Astrocyte (in vitro differentiated cells and primary cell): ENCODE measurements at regions not wholly inside any gene's neighbourhood (a gene's known extent, or its start where the extent isn't known, plus 50 kb on each side); places are given as distances from the start of the nearest gene placed in this dataset.

ENCODE experiments used
- CTCF ChIP-seq: IDR thresholded peaks from 2 replicates; pipeline ENCODE4 v1.5.1; 2011; ENCODE audit warnings: low read depth, mild to moderate bottlenecking, inconsistent platforms, low read length, moderate library complexity; ENCODE audit not compliant: insufficient read depth
- EZH2 ChIP-seq: IDR thresholded peaks from 2 replicates; pipeline ENCODE4 v1.6.1; 2012; ENCODE audit warnings: mild to moderate bottlenecking, low read length, inconsistent platforms; ENCODE audit not compliant: insufficient read depth

GRCh38 chr2:126419403-126419802 lies 236.6 kb upstream of the GYPC start:
- TF ChIP-seq CTCF (no peak), EZH2 (no peak)
